ENCODE measurements at regions not wholly inside any gene's neighbourhood (a gene's known extent, or its start where the extent isn't known, plus 50 kb on each side); places are given as distances from the start of the nearest gene placed in this dataset.

DNA sequence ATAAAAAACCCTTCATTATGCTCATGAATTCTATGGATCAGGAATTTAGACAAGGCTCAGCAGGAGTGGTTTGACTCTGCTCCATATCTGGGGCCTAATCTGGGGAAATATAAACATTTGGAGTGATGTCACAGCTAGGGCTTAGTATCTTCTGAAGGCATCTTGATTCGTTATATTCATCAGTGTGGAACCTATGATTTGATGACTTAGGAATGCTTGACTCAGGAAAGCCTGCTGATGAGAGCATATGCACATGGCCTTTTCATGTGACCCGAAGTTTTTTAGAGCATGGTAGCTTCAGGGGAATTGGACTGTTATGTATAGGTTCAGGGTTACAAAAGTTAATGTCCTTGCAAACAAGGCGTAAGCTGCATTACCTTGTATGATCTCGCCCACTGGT lies 184.9 kb upstream of the LRRC3B start:
- TF ChIP-seq EZH2 (IDR thresholded peaks at IDR 0.05; ENCODE audit: low read length, missing control alignments): no peak
- TF ChIP-seq, protein P1, sequence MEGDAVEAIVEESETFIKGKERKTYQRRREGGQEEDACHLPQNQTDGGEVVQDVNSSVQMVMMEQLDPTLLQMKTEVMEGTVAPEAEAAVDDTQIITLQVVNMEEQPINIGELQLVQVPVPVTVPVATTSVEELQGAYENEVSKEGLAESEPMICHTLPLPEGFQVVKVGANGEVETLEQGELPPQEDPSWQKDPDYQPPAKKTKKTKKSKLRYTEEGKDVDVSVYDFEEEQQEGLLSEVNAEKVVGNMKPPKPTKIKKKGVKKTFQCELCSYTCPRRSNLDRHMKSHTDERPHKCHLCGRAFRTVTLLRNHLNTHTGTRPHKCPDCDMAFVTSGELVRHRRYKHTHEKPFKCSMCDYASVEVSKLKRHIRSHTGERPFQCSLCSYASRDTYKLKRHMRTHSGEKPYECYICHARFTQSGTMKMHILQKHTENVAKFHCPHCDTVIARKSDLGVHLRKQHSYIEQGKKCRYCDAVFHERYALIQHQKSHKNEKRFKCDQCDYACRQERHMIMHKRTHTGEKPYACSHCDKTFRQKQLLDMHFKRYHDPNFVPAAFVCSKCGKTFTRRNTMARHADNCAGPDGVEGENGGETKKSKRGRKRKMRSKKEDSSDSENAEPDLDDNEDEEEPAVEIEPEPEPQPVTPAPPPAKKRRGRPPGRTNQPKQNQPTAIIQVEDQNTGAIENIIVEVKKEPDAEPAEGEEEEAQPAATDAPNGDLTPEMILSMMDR (conservative IDR thresholded peaks at IDR 0.05 in 1 of 2, IDR thresholded peaks at IDR 0.05 in 1 of 2; ENCODE audit: low read depth in 1 of 2, low read length in 2 of 2): no peak
